ENCODE measurements at regions not wholly inside any gene's neighbourhood (a gene's known extent, or its start where the extent isn't known, plus 50 kb on each side); places are given as distances from the start of the nearest gene placed in this dataset.

DNA sequence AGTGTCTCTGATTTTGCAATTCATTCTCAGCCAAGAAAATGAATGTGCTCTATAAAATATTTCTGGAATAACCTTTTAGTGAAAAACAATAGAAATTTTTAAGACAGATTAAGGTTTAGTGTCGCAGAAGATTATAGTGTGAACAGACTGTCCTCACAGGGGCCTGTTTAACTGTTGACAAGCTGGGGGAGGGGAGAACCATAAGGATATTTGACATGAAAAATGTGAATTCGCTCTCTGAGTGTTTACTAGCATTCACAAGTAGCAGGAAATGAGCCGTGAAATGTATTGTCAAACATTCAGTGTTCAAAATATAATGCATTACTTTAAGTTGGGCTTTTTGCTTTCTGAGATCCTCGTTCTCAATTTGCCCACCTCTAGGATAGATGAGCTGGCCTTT lies 134.8 kb upstream of the TSHZ2 start:
- TF ChIP-seq CTCF (IDR thresholded peaks at IDR 0.05; ENCODE audit: low read depth, low read length) (no peak), EZH2phosphoT487 (IDR thresholded peaks at IDR 0.05; ENCODE audit: low read depth) (no peak)
